ENCODE measurements at regions not wholly inside any gene's neighbourhood (a gene's known extent, or its start where the extent isn't known, plus 50 kb on each side); places are given as distances from the start of the nearest gene placed in this dataset.

- intact Hi-C loops (cut with micrococcal nuclease), result no loop called here
- H3K4me1 Mint-ChIP-seq (ENCODE audit: low read depth), result no peaks in the 10 kb centered on the region
Observed at GRCh38 chr3:25086721-25087120, 341.3 kb upstream of the RARB start.

DNA sequence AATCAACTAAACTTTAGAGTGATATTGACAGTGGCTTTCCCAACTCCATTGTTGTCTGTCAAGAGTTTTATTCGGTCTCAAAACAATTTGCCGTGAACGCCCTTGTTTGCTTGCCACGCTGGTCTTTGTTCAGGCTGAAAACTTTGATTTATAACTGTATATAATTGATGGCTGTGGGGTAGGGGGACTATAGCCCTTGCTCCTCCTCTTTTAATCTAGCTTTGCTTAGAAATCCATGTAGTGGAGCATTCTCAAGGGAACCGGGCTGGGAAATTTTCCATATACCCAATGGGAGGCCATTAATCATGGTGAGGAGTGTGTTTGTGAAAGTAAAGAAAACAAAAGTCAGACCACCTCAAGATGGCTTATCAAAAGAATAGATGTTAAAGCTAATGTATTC lies 339.8 kb upstream of the RARB start:
- no peak for ATAC-seq

More at GRCh38 chr3:25086721-25087120, 341.3 kb upstream of the RARB start:
- ATAC-seq, result no peak
- DNase-seq, result no peak
- Mint-ChIP-seq H3K27me3 (no peaks in the 10 kb centered on the region), H3K27ac (no peak overlapping the region), H3K9me3 (peaks cover 4% of the 10 kb centered on the region), H3K4me3 (no peak overlapping the region), H3K36me3 (ENCODE audit: low read depth) (no peaks in the 10 kb centered on the region)
- ChIA-PET CTCF (no interaction called here), POLR2A (no interaction called here)
- TF ChIP-seq, protein P1, sequence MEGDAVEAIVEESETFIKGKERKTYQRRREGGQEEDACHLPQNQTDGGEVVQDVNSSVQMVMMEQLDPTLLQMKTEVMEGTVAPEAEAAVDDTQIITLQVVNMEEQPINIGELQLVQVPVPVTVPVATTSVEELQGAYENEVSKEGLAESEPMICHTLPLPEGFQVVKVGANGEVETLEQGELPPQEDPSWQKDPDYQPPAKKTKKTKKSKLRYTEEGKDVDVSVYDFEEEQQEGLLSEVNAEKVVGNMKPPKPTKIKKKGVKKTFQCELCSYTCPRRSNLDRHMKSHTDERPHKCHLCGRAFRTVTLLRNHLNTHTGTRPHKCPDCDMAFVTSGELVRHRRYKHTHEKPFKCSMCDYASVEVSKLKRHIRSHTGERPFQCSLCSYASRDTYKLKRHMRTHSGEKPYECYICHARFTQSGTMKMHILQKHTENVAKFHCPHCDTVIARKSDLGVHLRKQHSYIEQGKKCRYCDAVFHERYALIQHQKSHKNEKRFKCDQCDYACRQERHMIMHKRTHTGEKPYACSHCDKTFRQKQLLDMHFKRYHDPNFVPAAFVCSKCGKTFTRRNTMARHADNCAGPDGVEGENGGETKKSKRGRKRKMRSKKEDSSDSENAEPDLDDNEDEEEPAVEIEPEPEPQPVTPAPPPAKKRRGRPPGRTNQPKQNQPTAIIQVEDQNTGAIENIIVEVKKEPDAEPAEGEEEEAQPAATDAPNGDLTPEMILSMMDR (IDR thresholded peaks at IDR 0.05), result no peak

DNA sequence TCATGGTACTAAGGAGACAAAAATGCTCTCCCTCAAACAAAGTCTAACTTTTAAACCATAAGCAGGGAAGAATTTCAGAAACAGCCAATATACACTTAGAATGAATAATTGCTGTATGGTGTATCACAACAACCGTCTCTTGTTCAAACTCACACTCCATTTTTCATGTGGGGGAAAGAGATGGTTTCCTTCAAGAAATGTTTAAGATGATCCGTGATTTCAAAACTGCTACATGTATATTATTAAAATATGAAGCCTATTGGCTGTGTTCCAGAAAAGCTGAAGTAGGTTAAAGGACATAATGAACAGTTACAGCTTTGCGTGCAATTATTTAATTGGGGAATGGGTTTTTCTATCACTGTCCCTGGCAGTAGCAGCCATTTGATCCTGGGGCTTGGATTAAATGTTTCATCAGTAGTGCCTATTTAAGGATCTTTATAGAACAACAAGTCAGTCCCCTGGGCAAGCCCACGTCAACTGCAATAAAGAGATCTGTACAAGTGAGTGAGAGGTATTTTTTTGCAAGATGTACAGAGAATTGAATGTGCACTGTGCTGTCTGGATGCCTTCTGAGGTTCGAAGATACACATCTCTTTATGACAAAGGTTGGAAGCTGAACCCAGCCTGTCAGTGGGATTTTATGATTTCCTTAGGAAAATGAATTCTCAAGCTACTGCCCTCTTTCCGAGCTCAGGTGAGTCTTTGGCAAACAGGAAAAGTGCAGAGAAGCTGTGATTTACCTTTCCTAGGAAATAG lies 337.2 kb upstream of the RARB start:
- H3K9me3 Mint-ChIP-seq, result peaks cover 2% of the 10 kb centered on the region
- H3K4me3 Mint-ChIP-seq, result no peak overlapping the region
- no peaks in the 10 kb centered on the region for H3K36me3 Mint-ChIP-seq (ENCODE audit: low read depth)
- H3K27me3 Mint-ChIP-seq, result no peaks in the 10 kb centered on the region
- ChIA-PET POLR2A (no interaction called here), CTCF (no interaction called here)
- DNase-seq (no peak), ATAC-seq (no peak)
- H3K27ac Mint-ChIP-seq, result no peak overlapping the region
- H3K4me1 Mint-ChIP-seq (ENCODE audit: low read depth), result no peaks in the 10 kb centered on the region
- TF ChIP-seq, protein P1 (IDR thresholded peaks at IDR 0.05), result no peak
- intact Hi-C loops (cut with micrococcal nuclease), result no loop called here

More for the DNA sequence above, 339.8 kb upstream of the RARB start:
- Mint-ChIP-seq H3K27ac (no peak overlapping the region), H3K4me3 (no peak overlapping the region), H3K36me3 (ENCODE audit: low read depth) (no peaks in the 10 kb centered on the region), H3K9me3 (peaks cover 5% of the 10 kb centered on the region), H3K4me1 (ENCODE audit: low read depth) (no peaks in the 10 kb centered on the region), H3K27me3 (no peaks in the 10 kb centered on the region)
- ChIA-PET POLR2A (no interaction called here), CTCF (interaction anchor here (1.0 kb wide), 1 partner anchor 10 kb away, joined by 3 read pairs; no protein-coding TSS in a partner anchor)
- intact Hi-C loops (cut with micrococcal nuclease), result no loop called here
- TF ChIP-seq, protein P1 (IDR thresholded peaks at IDR 0.05), result no peak
- no peak for DNase-seq

GRCh38 chr3:25091934-25092333 lies 336.1 kb upstream of the RARB start:
- ChIA-PET POLR2A (no interaction called here), CTCF (no interaction called here)
- ATAC-seq, result no peak
- Mint-ChIP-seq H3K9me3 (peaks cover 2% of the 10 kb centered on the region), H3K27ac (no peak overlapping the region), H3K4me1 (ENCODE audit: low read depth) (no peaks in the 10 kb centered on the region), H3K36me3 (ENCODE audit: low read depth) (no peaks in the 10 kb centered on the region), H3K27me3 (no peaks in the 10 kb centered on the region), H3K4me3 (no peak overlapping the region)
- intact Hi-C loops (cut with micrococcal nuclease), result no loop called here
- TF ChIP-seq, protein P1 (IDR thresholded peaks at IDR 0.05), result no peak
- DNase-seq, result no peak

GRCh38 chr3:25094932-25095685 lies 333.0 kb upstream of the RARB start:
- TF ChIP-seq, protein P1 (IDR thresholded peaks at IDR 0.05), result no peak
- intact Hi-C loops (cut with micrococcal nuclease), result no loop called here
- POLR2A ChIA-PET, result no interaction called here
- Mint-ChIP-seq H3K27me3 (no peaks in the 10 kb centered on the region), H3K9me3 (peaks cover 2% of the 10 kb centered on the region), H3K4me3 (no peak overlapping the region), H3K36me3 (ENCODE audit: low read depth) (no peaks in the 10 kb centered on the region), H3K4me1 (ENCODE audit: low read depth) (no peaks in the 10 kb centered on the region), H3K27ac (no peak overlapping the region)
- no peak for DNase-seq
- CTCF ChIA-PET, result no interaction called here
- ATAC-seq, result no peak

Measured in activated CD8-positive, alpha-beta T cell treated with anti-CD3 and anti-CD28 coated beads for 36 hours (primary cell).